Posterior cingulate gyrus (tissue), 11 donors: ENCODE measurements at regions not wholly inside any gene's neighbourhood (a gene's known extent, or its start where the extent isn't known, plus 50 kb on each side); places are given as distances from the start of the nearest gene placed in this dataset.
A peak's percentile ranks its signal among the peaks of the same experiment; 100 is the strongest.
"Not testable (repeated sequence)": the region's sequence is repeated elsewhere in the genome, so short reads cannot be mapped to it uniquely, and the experiment has no call there.

ENCODE experiments used
- DNase-seq, 10 donors: peaks; one replicate each; pipeline versions ENCODE4 v3.0.0 to v3.0.0-alpha.2; 2020 to 2021; ENCODE audit warnings: mixed read lengths in 3 of 10
- intact Hi-C: fragments of 100-400 bp; cut with DNase I; formaldehyde crosslinking; loops from one replicate; pipeline ENCODE4 v1.15.1; 2023

- DNase-seq: no peak
- intact Hi-C loops: no loop called here
Measured at GRCh38 chr12:89883630-89884389, 175.2 kb upstream of the ATP2B1 start.

- DNase-seq: no peak
- intact Hi-C loops: no loop called here
Measured at GRCh38 chr12:89882792-89883191, 174.2 kb upstream of the ATP2B1 start.

GRCh38 chr12:89882050-89882449 lies 173.4 kb upstream of the ATP2B1 start:
- intact Hi-C loops: no loop called here
- DNase-seq: no peak

GRCh38 chr12:89880690-89881350 lies 172.2 kb upstream of the ATP2B1 start:
- intact Hi-C loops: no loop called here
- no peak for DNase-seq

GRCh38 chr12:89879766-89880165 lies 171.1 kb upstream of the ATP2B1 start:
- intact Hi-C loops: no loop called here
- DNase-seq: no peak

GRCh38 chr12:89878950-89879349 lies 170.3 kb upstream of the ATP2B1 start:
- intact Hi-C loops: no loop called here
- no peak for DNase-seq

- intact Hi-C loops: no loop called here
- DNase-seq: no peak
Measured at GRCh38 chr12:89878327-89878726, 169.7 kb upstream of the ATP2B1 start.

- no peak for DNase-seq
- intact Hi-C loops: no loop called here
Measured at GRCh38 chr12:89877671-89878070, 169.0 kb upstream of the ATP2B1 start.

GRCh38 chr12:89877136-89877535 lies 168.5 kb upstream of the ATP2B1 start:
- intact Hi-C loops: no loop called here
- DNase-seq: no peak

GRCh38 chr12:89875809-89876208 lies 167.2 kb upstream of the ATP2B1 start:
- intact Hi-C loops: no loop called here
- no peak for DNase-seq

- DNase-seq: no peak
- intact Hi-C loops: no loop called here
Measured at GRCh38 chr12:89875225-89875624, 166.6 kb upstream of the ATP2B1 start.

- DNase-seq: no peak
Measured at GRCh38 chr12:89874146-89874545, 165.5 kb upstream of the ATP2B1 start.

GRCh38 chr12:89873745-89874144 lies 165.1 kb upstream of the ATP2B1 start:
- DNase-seq: peak in 1 of 10 donors; percentile 59
- intact Hi-C loops: no loop called here

More at GRCh38 chr12:89874146-89874545, 165.5 kb upstream of the ATP2B1 start:
- intact Hi-C loops: no loop called here

- DNase-seq: no peak
- intact Hi-C loops: no loop called here
Measured at GRCh38 chr12:89872922-89873630, 164.4 kb upstream of the ATP2B1 start.

- no peak for DNase-seq
- intact Hi-C loops: no loop called here
Measured at GRCh38 chr12:89870413-89871184, 162.0 kb upstream of the ATP2B1 start.

- intact Hi-C loops: not testable (repeated sequence)
- DNase-seq: peak in 1 of 10 donors; percentile 65
Measured at GRCh38 chr12:89867611-89868010, 159.0 kb upstream of the ATP2B1 start.

- intact Hi-C loops: no loop called here
Measured at GRCh38 chr12:89864411-89864810, 155.8 kb upstream of the ATP2B1 start.

GRCh38 chr12:89863968-89864367 lies 155.3 kb upstream of the ATP2B1 start:
- intact Hi-C loops: no loop called here
- DNase-seq: no peak

More at GRCh38 chr12:89864411-89864810, 155.8 kb upstream of the ATP2B1 start:
- DNase-seq: no peak

- intact Hi-C loops: no loop called here
- peak in 1 of 10 donors; percentile 73 for DNase-seq
Measured at GRCh38 chr12:89863493-89863938, 154.9 kb upstream of the ATP2B1 start.
